ENCODE measurements at regions not wholly inside any gene's neighbourhood (a gene's known extent, or its start where the extent isn't known, plus 50 kb on each side); places are given as distances from the start of the nearest gene placed in this dataset.

DNA sequence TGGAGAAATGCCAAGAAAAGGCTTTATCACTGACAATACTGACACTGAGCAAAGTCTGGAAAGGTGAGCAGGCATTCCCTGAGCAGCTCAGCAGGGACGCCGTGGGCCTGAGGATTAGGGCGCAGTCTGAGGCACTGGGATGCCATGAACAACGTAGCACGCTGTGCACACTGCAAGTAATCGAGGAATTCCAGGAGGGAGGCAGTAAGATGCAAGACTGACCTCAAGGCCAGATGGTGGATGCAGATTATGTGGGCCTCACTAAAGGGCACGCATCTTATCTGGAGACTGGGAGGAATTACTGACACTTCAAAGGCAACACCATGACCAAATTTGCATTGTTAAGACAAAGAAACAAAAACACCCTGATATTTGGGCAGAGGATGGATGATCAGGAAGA is 50.4 kb upstream of the OPCML start:
- H4K20me1 ChIP-seq (ENCODE audit: insufficient read depth, low read length) = no peaks in the 10 kb centered on the region
- no peaks in the 10 kb centered on the region for H3K4me1 ChIP-seq (ENCODE audit: insufficient read depth, low read length)
- no peak for ATAC-seq (ENCODE audit: insufficient read depth, low read depth)
- no peaks in the 10 kb centered on the region for H3K9me3 ChIP-seq (ENCODE audit: insufficient read depth, low read length, severe bottlenecking)
- H3K4me3 ChIP-seq (ENCODE audit: low read depth in 1 of 2, low read length in 2 of 2) = no peak overlapping the region
- H3K9ac ChIP-seq (ENCODE audit: low read depth, low read length) = no peak overlapping the region
- no peak for TF ChIP-seq CTCF (IDR thresholded peaks at IDR 0.05; ENCODE audit: borderline replicate concordance, extremely low read depth, low read length, poor library complexity, severe bottlenecking)
- no peak for TF ChIP-seq EZH2 (IDR thresholded peaks at IDR 0.05; ENCODE audit: borderline replicate concordance, low read depth, low read length, severe bottlenecking)
- H2AFZ ChIP-seq (ENCODE audit: low read depth, low read length) = no peak overlapping the region
- H3K27me3 ChIP-seq (ENCODE audit: insufficient read depth, low read length, poor library complexity) = peaks cover 5% of the 10 kb centered on the region
- DNase-seq = no peak
- no peaks in the 10 kb centered on the region for H3K79me2 ChIP-seq (ENCODE audit: insufficient read depth, low read length)
- no peaks in the 10 kb centered on the region for H3K36me3 ChIP-seq (ENCODE audit: insufficient read depth, low read length)
- H3K4me2 ChIP-seq (ENCODE audit: insufficient read depth, low read length) = no peak overlapping the region
- H3K27ac ChIP-seq (ENCODE audit: low read length) = no peak overlapping the region

DNA sequence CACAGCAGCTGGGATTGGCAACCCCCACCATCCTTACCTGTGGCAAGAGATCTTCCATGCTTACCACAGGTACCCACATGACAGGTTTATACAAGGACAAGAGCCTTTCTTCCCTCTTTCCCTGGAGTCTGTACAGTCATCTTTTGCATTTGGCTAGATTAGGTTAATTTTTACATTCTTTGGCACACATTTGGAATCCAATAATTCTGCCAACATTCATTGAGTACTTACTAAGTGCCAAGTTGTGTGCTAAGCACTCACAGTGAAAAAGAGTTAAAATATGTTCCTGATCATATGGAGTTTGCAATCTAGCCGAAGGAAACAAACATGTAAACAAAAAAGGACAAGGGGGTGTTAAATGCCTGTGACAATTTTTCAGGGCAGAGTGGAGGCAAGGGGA is 50.0 kb upstream of the OPCML start:
- no peak overlapping the region for H3K4me2 ChIP-seq (ENCODE audit: insufficient read depth, low read length)
- H2AFZ ChIP-seq (ENCODE audit: low read depth, low read length) = no peak overlapping the region
- TF ChIP-seq CTCF (IDR thresholded peaks at IDR 0.05; ENCODE audit: borderline replicate concordance, extremely low read depth, low read length, poor library complexity, severe bottlenecking) (no peak), EZH2 (IDR thresholded peaks at IDR 0.05; ENCODE audit: borderline replicate concordance, low read depth, low read length, severe bottlenecking) (no peak)
- H4K20me1 ChIP-seq (ENCODE audit: insufficient read depth, low read length) = no peaks in the 10 kb centered on the region
- H3K36me3 ChIP-seq (ENCODE audit: insufficient read depth, low read length) = no peaks in the 10 kb centered on the region
- H3K4me3 ChIP-seq (ENCODE audit: low read depth in 1 of 2, low read length in 2 of 2) = no peak overlapping the region
- no peaks in the 10 kb centered on the region for H3K4me1 ChIP-seq (ENCODE audit: insufficient read depth, low read length)
- peaks cover 5% of the 10 kb centered on the region for H3K27me3 ChIP-seq (ENCODE audit: insufficient read depth, low read length, poor library complexity)
- DNase-seq (no peak), ATAC-seq (ENCODE audit: insufficient read depth, low read depth) (no peak)
- no peak overlapping the region for H3K9ac ChIP-seq (ENCODE audit: low read depth, low read length)
- no peaks in the 10 kb centered on the region for H3K9me3 ChIP-seq (ENCODE audit: insufficient read depth, low read length, severe bottlenecking)
- H3K27ac ChIP-seq (ENCODE audit: low read length) = no peak overlapping the region
- H3K79me2 ChIP-seq (ENCODE audit: insufficient read depth, low read length) = no peaks in the 10 kb centered on the region

Measured in DND-41 (cell line).